ENCODE measurements at regions not wholly inside any gene's neighbourhood (a gene's known extent, or its start where the extent isn't known, plus 50 kb on each side); places are given as distances from the start of the nearest gene placed in this dataset.
"Not testable (repeated sequence)": the region's sequence is repeated elsewhere in the genome, so short reads cannot be mapped to it uniquely, and the experiment has no call there.

- DNase-seq, result no peak
Observed at GRCh38 chr6:90368601-90369000, 72.0 kb upstream of the BACH2 start.

GRCh38 chr6:90368001-90368400 is 71.4 kb upstream of the BACH2 start:
- no peak for DNase-seq

- no peak for DNase-seq
Observed at GRCh38 chr6:90365565-90366219, 69.0 kb upstream of the BACH2 start.

GRCh38 chr6:90365002-90365401 is 68.4 kb upstream of the BACH2 start:
- no peak for DNase-seq

GRCh38 chr6:90364286-90364685 is 67.6 kb upstream of the BACH2 start:
- DNase-seq, result no peak

- DNase-seq, result no peak
Observed at GRCh38 chr6:90362318-90362717, 65.7 kb upstream of the BACH2 start.

- no peak for DNase-seq
Observed at GRCh38 chr6:90361174-90361573, 64.5 kb upstream of the BACH2 start.

GRCh38 chr6:90358036-90358770 is 61.6 kb upstream of the BACH2 start:
- not testable (repeated sequence) for DNase-seq

GRCh38 chr6:90356012-90356421 is 59.4 kb upstream of the BACH2 start:
- DNase-seq, result no peak

GRCh38 chr6:90354961-90355360 is 58.3 kb upstream of the BACH2 start:
- DNase-seq, result no peak

- DNase-seq, result no peak
Observed at GRCh38 chr6:90351696-90352095, 55.1 kb upstream of the BACH2 start.

GRCh38 chr6:90350689-90351554 is 54.3 kb upstream of the BACH2 start:
- DNase-seq, result no peak

GRCh38 chr6:90347411-90347851 is 50.8 kb upstream of the BACH2 start:
- no peak for DNase-seq

- DNase-seq, result no peak
Observed at GRCh38 chr6:90346729-90347128, 50.1 kb upstream of the BACH2 start.
